ENCODE measurements at regions not wholly inside any gene's neighbourhood (a gene's known extent, or its start where the extent isn't known, plus 50 kb on each side); places are given as distances from the start of the nearest gene placed in this dataset.

- Histone ChIP-seq H3K4me3 (no peak overlapping the region), H3K4me1 (ENCODE audit: low read depth) (no peaks in the 10 kb centered on the region), H3K36me3 (ENCODE audit: low read depth) (no peaks in the 10 kb centered on the region), H3K9me3 (no peaks in the 10 kb centered on the region)
- no peak for ATAC-seq
- intact Hi-C loops (cut with DNase I, micrococcal nuclease): no loop called here
- no peak for DNase-seq
- no peak for TF ChIP-seq CTCF (IDR thresholded peaks at IDR 0.05)
Observed at GRCh38 chr2:146532009-146532408, 1312.8 kb upstream of the ACVR2A start.

- Histone ChIP-seq H3K36me3 (ENCODE audit: low read depth) (no peaks in the 10 kb centered on the region), H3K9me3 (no peaks in the 10 kb centered on the region), H3K4me1 (ENCODE audit: low read depth) (no peaks in the 10 kb centered on the region), H3K4me3 (no peak overlapping the region)
- ATAC-seq (no peak), DNase-seq (no peak)
- intact Hi-C loops (cut with DNase I, micrococcal nuclease): no loop called here
- no peak for TF ChIP-seq CTCF (IDR thresholded peaks at IDR 0.05)
Observed at GRCh38 chr2:146530886-146531285, 1313.9 kb upstream of the ACVR2A start.

- Histone ChIP-seq H3K4me1 (ENCODE audit: low read depth) (no peaks in the 10 kb centered on the region), H3K4me3 (no peak overlapping the region), H3K36me3 (ENCODE audit: low read depth) (no peaks in the 10 kb centered on the region), H3K9me3 (no peaks in the 10 kb centered on the region)
- no peak for ATAC-seq
- no peak for DNase-seq
- intact Hi-C loops (cut with DNase I, micrococcal nuclease): no loop called here
- TF ChIP-seq CTCF (IDR thresholded peaks at IDR 0.05): no peak
Observed at GRCh38 chr2:146527166-146527565, 1317.7 kb upstream of the ACVR2A start.

GRCh38 chr2:146523196-146523595 is 1321.6 kb upstream of the ACVR2A start:
- Histone ChIP-seq H3K4me3 (no peak overlapping the region), H3K9me3 (no peaks in the 10 kb centered on the region), H3K36me3 (ENCODE audit: low read depth) (no peaks in the 10 kb centered on the region), H3K4me1 (ENCODE audit: low read depth) (no peaks in the 10 kb centered on the region)
- DNase-seq (no peak), ATAC-seq (no peak)
- no peak for TF ChIP-seq CTCF (IDR thresholded peaks at IDR 0.05)
- intact Hi-C loops (cut with DNase I, micrococcal nuclease): no loop called here

GRCh38 chr2:146506851-146507250 is 1338.0 kb upstream of the ACVR2A start:
- H3K9me3 ChIP-seq: no peaks in the 10 kb centered on the region
- TF ChIP-seq CTCF (IDR thresholded peaks at IDR 0.05): no peak
- intact Hi-C loops (cut with DNase I, micrococcal nuclease): no loop called here

GRCh38 chr2:146503366-146503765 is 1341.5 kb upstream of the ACVR2A start:
- no peak overlapping the region for H3K4me3 ChIP-seq
- intact Hi-C loops (cut with DNase I, micrococcal nuclease): no loop called here
- no peaks in the 10 kb centered on the region for H3K4me1 ChIP-seq (ENCODE audit: low read depth)
- TF ChIP-seq CTCF (IDR thresholded peaks at IDR 0.05): no peak
- no peaks in the 10 kb centered on the region for H3K36me3 ChIP-seq (ENCODE audit: low read depth)
- no peaks in the 10 kb centered on the region for H3K9me3 ChIP-seq
- DNase-seq (no peak), ATAC-seq (no peak)

More at GRCh38 chr2:146506851-146507250, 1338.0 kb upstream of the ACVR2A start:
- no peak for DNase-seq
- Histone ChIP-seq H3K36me3 (ENCODE audit: low read depth) (no peaks in the 10 kb centered on the region), H3K4me1 (ENCODE audit: low read depth) (no peaks in the 10 kb centered on the region), H3K4me3 (no peak overlapping the region)
- no peak for ATAC-seq

Data from mucosa of descending colon (tissue), 3 donors.